H9 (cell line): ENCODE measurements at regions not wholly inside any gene's neighbourhood (a gene's known extent, or its start where the extent isn't known, plus 50 kb on each side); places are given as distances from the start of the nearest gene placed in this dataset.

Experiments used
- DNase-seq: peaks from one replicate; pipeline ENCODE4 v3.0.0-alpha.2; 2017
- H2AFZ ChIP-seq: one replicate; pipeline ENCODE4 v1.6.1; 2013; ENCODE audit warnings: mild to moderate bottlenecking, low read length, control low read depth, moderate library complexity
- H2AK5ac ChIP-seq: 2 replicates; pipeline ENCODE4 v1.6.1; 2013; ENCODE audit warnings: low read length, control low read depth, mixed read lengths; ENCODE audit not compliant: insufficient read length
- H2BK120ac ChIP-seq: one replicate; pipeline ENCODE4 v1.6.1; 2013; ENCODE audit warnings: low read depth, mild to moderate bottlenecking, low read length, control low read depth, inconsistent platforms; ENCODE audit not compliant: poor library complexity, severe bottlenecking
- H2BK12ac ChIP-seq: 2 replicates; pipeline ENCODE4 v1.6.1; 2013; ENCODE audit warnings: low read length, control low read depth, mixed read lengths, low read depth; ENCODE audit not compliant: insufficient read length
- H2BK15ac ChIP-seq: 2 replicates; pipeline ENCODE4 v1.6.1; 2013; ENCODE audit warnings: low read depth, low read length, control low read depth
- H2BK20ac ChIP-seq: one replicate; pipeline ENCODE4 v1.6.1; 2013; ENCODE audit warnings: low read depth, mild to moderate bottlenecking, low read length, control low read depth, inconsistent platforms; ENCODE audit not compliant: poor library complexity, severe bottlenecking
- H2BK5ac ChIP-seq: 2 replicates; pipeline ENCODE4 v1.6.1; 2013; ENCODE audit warnings: low read length, control low read depth, mixed read lengths; ENCODE audit not compliant: insufficient read length
- H3K14ac ChIP-seq: 2 replicates; pipeline ENCODE4 v1.6.1; 2013; ENCODE audit warnings: low read length, control low read depth; ENCODE audit not compliant: insufficient read depth
- H3K18ac ChIP-seq: 2 replicates; pipeline ENCODE4 v1.6.1; 2013; ENCODE audit warnings: low read depth, mild to moderate bottlenecking, mixed read lengths, low read length, control low read depth; ENCODE audit not compliant: insufficient read length
- H3K23ac ChIP-seq: 2 replicates; pipeline ENCODE4 v1.6.1; 2013; ENCODE audit warnings: low read length, control low read depth, mixed read lengths, low read depth; ENCODE audit not compliant: insufficient read length
- H3K23me2 ChIP-seq: 2 replicates; pipeline ENCODE4 v1.6.1; 2013; ENCODE audit warnings: low read depth, mild to moderate bottlenecking, mixed read lengths, low read length, control low read depth; ENCODE audit not compliant: insufficient read length, poor library complexity, severe bottlenecking
- H3K27ac ChIP-seq: 2 replicates; pipeline ENCODE4 v1.5.1; 2013; ENCODE audit warnings: low read length, control low read depth, mixed read lengths, low read depth; ENCODE audit not compliant: insufficient read length
- H3K27me3 ChIP-seq: 2 replicates; pipeline ENCODE4 v1.6.1; 2013; ENCODE audit warnings: low read length, control low read depth, inconsistent platforms; ENCODE audit not compliant: insufficient read depth
- H3K4ac ChIP-seq: 2 replicates; pipeline ENCODE4 v1.6.1; 2013; ENCODE audit warnings: low read depth, mild to moderate bottlenecking, control low read depth, inconsistent platforms, low read length, moderate library complexity
- H3K4me1 ChIP-seq: 2 replicates; pipeline ENCODE4 v1.6.1; 2013; ENCODE audit warnings: low read length, control low read depth, inconsistent platforms; ENCODE audit not compliant: insufficient read depth
- H3K4me2 ChIP-seq: 2 replicates; pipeline ENCODE4 v1.6.1; 2013; ENCODE audit warnings: low read length, control low read depth, mixed read lengths; ENCODE audit not compliant: insufficient read length, insufficient read depth
- H3K56ac ChIP-seq: 2 replicates; pipeline ENCODE4 v1.6.1; 2013; ENCODE audit warnings: low read depth, mild to moderate bottlenecking, mixed read lengths, low read length, control low read depth; ENCODE audit not compliant: insufficient read length
- H3K79me1 ChIP-seq: 2 replicates; pipeline ENCODE4 v1.6.1; 2013; ENCODE audit warnings: low read depth, mild to moderate bottlenecking, moderate library complexity, low read length, control low read depth, inconsistent platforms; ENCODE audit not compliant: insufficient read depth, poor library complexity, severe bottlenecking
- H3K79me2 ChIP-seq: 2 replicates; pipeline ENCODE4 v1.6.1; 2013; ENCODE audit warnings: low read length, control low read depth, inconsistent platforms; ENCODE audit not compliant: insufficient read depth
- H3K9ac ChIP-seq: 2 replicates; pipeline ENCODE4 v1.6.1; 2013; ENCODE audit warnings: low read length, control low read depth, mixed read lengths; ENCODE audit not compliant: insufficient read length; ENCODE audit errors: extremely low read depth
- H3K9me3 ChIP-seq: one replicate; pipeline ENCODE4 v1.6.1; 2013; ENCODE audit warnings: low read depth, low read length, inconsistent platforms; ENCODE audit not compliant: control insufficient read depth
- H3T11ph ChIP-seq: one replicate; pipeline ENCODE4 v1.6.1; 2013; ENCODE audit warnings: mild to moderate bottlenecking, low read length, control low read depth, inconsistent platforms
- H4K20me1 ChIP-seq: one replicate; pipeline ENCODE4 v1.6.1; 2013; ENCODE audit not compliant: control insufficient read depth, insufficient read length, insufficient read depth
- H4K5ac ChIP-seq: 2 replicates; pipeline ENCODE4 v1.6.1; 2013; ENCODE audit warnings: low read depth, mild to moderate bottlenecking, mixed read lengths, low read length, control low read depth; ENCODE audit not compliant: insufficient read length
- H4K8ac ChIP-seq: replicated peaks from 2 replicates; pipeline ENCODE4 v1.6.1; 2013; ENCODE audit warnings: low read length, control low read depth, mixed read lengths, low read depth; ENCODE audit not compliant: insufficient read length
- H4K91ac ChIP-seq: 2 replicates; pipeline ENCODE4 v1.6.1; 2013; ENCODE audit warnings: low read depth, mild to moderate bottlenecking, moderate library complexity, mixed read lengths, low read length, control low read depth; ENCODE audit not compliant: insufficient read length
- H3K27ac Mint-ChIP-seq, 3 experiments: 2 replicates in 2 of 3; 3 replicates in 1 of 3; pipeline ENCODE4 v1.8.0; 2020 to 2021; ENCODE audit warnings: mixed read lengths in 3 of 3, mild to moderate bottlenecking in 1 of 3, moderate library complexity in 1 of 3
- H3K27me3 Mint-ChIP-seq: 2 replicates; pipeline ENCODE4 v1.8.0; 2021; ENCODE audit warnings: low read depth, mild to moderate bottlenecking, moderate library complexity, mixed read lengths
- H3K36me3 Mint-ChIP-seq, 3 experiments: 2 replicates in 2 of 3; 3 replicates in 1 of 3; pipeline ENCODE4 v1.8.0; 2020 to 2021; ENCODE audit warnings: low read depth in 3 of 3, mixed read lengths in 3 of 3; ENCODE audit not compliant: insufficient read depth in 1 of 3
- H3K4me1 Mint-ChIP-seq, 2 experiments: 2 replicates each; pipeline ENCODE4 v1.8.0; 2020; ENCODE audit warnings: mixed read lengths in 2 of 2
- H3K4me3 Mint-ChIP-seq, 2 experiments: 2 replicates in 1 of 2; 3 replicates in 1 of 2; pipeline ENCODE4 v1.8.0; 2020 to 2021; ENCODE audit warnings: mild to moderate bottlenecking in 2 of 2, mixed read lengths in 2 of 2, moderate library complexity in 1 of 2
- H3K9me3 Mint-ChIP-seq, 2 experiments: 2 replicates in 1 of 2; 3 replicates in 1 of 2; pipeline ENCODE4 v1.8.0; 2020; ENCODE audit warnings: mild to moderate bottlenecking in 2 of 2, mixed read lengths in 2 of 2, moderate library complexity in 1 of 2
- WGBS: extraction: QIAGEN DNeasy Blood & Tissue Kit; methylation state at CpG from one replicate; pipeline ENCODE4 v1.1.7; 2013; ENCODE audit warnings: missing lambda C conversion rate, low lambda C conversion rate, mixed read lengths; ENCODE audit not compliant: insufficient read length; ENCODE audit errors: extremely low coverage; 5-methylcytosine and 5-hydroxymethylcytosine counted together
- TF ChIP-seq, protein P1 (sequence below): fragments of 200-600 bp; sonication (generic); conservative IDR thresholded peaks from 3 replicates; pipeline ENCODE4 v1.8.0; 2021; ENCODE audit warnings: antibody characterized with exemption, mild to moderate bottlenecking

GRCh38 chr6:115573861-115574260 is 486.8 kb downstream of the FRK start:
- Histone ChIP-seq H3K27ac (no peak overlapping the region), H2BK15ac (no peak overlapping the region), H3K9me3 (no peaks in the 10 kb centered on the region), H2BK5ac (no peak overlapping the region), H4K20me1 (no peaks in the 10 kb centered on the region), H3K14ac (no peak overlapping the region), H3K9ac (no peak overlapping the region), H4K91ac (no peak overlapping the region), H3K79me2 (no peaks in the 10 kb centered on the region), H2BK120ac (no peak overlapping the region), H3K4me2 (no peak overlapping the region), H2BK20ac (no peak overlapping the region), H4K8ac (no peak overlapping the region), H3K56ac (no peak overlapping the region), H2AFZ (no peak overlapping the region), H3K23me2 (no peaks in the 10 kb centered on the region), H2BK12ac (no peak overlapping the region), H2AK5ac (no peak overlapping the region), H3K79me1 (no peaks in the 10 kb centered on the region), H4K5ac (no peak overlapping the region), H3K27me3 (no peaks in the 10 kb centered on the region), H3K18ac (no peak overlapping the region), H3T11ph (no peak overlapping the region), H3K4ac (no peak overlapping the region), H3K4me1 (no peaks in the 10 kb centered on the region), H3K23ac (no peak overlapping the region)
- no CpG with 5 or more reads among the region's 2 CpGs for WGBS
- no peaks in the 10 kb centered on the region; the same call in 1 of the 2 replicates for H3K27me3 Mint-ChIP-seq
- no peaks in the 10 kb centered on the region for H3K4me1 Mint-ChIP-seq
- H3K27ac Mint-ChIP-seq = no peak overlapping the region
- no peaks in the 10 kb centered on the region for H3K36me3 Mint-ChIP-seq
- no peaks in the 10 kb centered on the region for H3K9me3 Mint-ChIP-seq
- no peak overlapping the region for H3K4me3 Mint-ChIP-seq
- DNase-seq = no peak
- TF ChIP-seq, protein P1, sequence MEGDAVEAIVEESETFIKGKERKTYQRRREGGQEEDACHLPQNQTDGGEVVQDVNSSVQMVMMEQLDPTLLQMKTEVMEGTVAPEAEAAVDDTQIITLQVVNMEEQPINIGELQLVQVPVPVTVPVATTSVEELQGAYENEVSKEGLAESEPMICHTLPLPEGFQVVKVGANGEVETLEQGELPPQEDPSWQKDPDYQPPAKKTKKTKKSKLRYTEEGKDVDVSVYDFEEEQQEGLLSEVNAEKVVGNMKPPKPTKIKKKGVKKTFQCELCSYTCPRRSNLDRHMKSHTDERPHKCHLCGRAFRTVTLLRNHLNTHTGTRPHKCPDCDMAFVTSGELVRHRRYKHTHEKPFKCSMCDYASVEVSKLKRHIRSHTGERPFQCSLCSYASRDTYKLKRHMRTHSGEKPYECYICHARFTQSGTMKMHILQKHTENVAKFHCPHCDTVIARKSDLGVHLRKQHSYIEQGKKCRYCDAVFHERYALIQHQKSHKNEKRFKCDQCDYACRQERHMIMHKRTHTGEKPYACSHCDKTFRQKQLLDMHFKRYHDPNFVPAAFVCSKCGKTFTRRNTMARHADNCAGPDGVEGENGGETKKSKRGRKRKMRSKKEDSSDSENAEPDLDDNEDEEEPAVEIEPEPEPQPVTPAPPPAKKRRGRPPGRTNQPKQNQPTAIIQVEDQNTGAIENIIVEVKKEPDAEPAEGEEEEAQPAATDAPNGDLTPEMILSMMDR = no peak
